ENCODE measurements at regions not wholly inside any gene's neighbourhood (a gene's known extent, or its start where the extent isn't known, plus 50 kb on each side); places are given as distances from the start of the nearest gene placed in this dataset.

DNA sequence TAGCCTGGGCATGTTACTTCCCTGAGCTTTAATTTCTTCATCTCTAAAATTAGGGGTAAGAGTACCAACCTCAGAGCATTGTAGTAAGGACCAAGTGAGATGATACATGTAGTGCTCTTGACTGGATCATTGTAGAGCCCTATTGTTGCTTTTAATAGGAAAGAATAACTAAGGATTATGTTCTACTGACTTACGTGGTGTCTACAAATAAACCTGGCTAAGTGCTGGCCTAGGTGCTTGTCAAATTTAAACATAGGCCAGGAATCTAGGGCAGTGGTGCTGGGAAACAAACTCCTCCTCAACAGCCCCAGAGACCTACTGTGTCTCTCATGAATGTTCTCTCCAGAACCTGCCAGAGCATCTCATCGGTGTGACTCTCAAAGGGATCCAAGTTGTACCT lies 69.4 kb downstream of the ABCC12 start:
- no peaks in the 10 kb centered on the region for H3K9me3 ChIP-seq
- 69 to 100% methylated on average over 1 to 2 of the region's 2 CpGs for WGBS, 2 donors
- H3K4me3 ChIP-seq, result no peak overlapping the region
- no peak overlapping the region for H3K27ac ChIP-seq
- peaks cover 0 to 20% (median 0%) of the 10 kb centered on the region in 4 donors for H3K27me3 ChIP-seq
- TF ChIP-seq POLR2A (IDR thresholded peaks at IDR 0.05), result no peak
- TF ChIP-seq CTCF (IDR thresholded peaks at IDR 0.05), result no peak
- intact Hi-C loops (cut with DNase I), result no loop called here
- DNase-seq, result no peak
- no peaks in the 10 kb centered on the region for H3K4me1 ChIP-seq
- no peaks in the 10 kb centered on the region for H3K36me3 ChIP-seq

DNA sequence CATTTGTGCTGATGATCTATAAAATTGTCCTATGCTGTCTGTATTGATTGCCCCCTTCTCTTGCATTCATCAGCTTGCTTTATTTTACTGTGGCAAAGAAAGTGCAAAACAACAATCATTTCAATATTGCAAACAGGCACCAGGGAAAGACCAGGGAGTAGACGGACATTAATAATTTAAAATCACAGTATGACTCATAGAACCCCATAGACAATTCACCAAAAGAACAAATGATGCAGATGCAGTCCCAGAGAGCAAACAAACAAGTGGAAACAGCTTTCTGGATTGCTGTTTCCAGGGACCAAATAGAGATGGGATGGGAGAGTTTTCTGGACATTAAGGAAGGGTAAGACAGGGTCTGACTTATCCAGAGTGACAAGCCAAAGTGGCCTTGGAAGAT lies 70.1 kb downstream of the ABCC12 start:
- Histone ChIP-seq H3K27ac (no peak overlapping the region), H3K4me1 (no peaks in the 10 kb centered on the region), H3K9me3 (no peaks in the 10 kb centered on the region), H3K36me3 (no peaks in the 10 kb centered on the region), H3K27me3 (peaks cover 0 to 19% (median 0%) of the 10 kb centered on the region in 4 donors), H3K4me3 (no peak overlapping the region)
- TF ChIP-seq CTCF (IDR thresholded peaks at IDR 0.05) (no peak), POLR2A (IDR thresholded peaks at IDR 0.05) (no peak)
- intact Hi-C loops (cut with DNase I), result no loop called here
- no peak for DNase-seq
- WGBS, 2 donors, result 38 to 39% methylated on average over 1 of the region's 1 CpG

DNA sequence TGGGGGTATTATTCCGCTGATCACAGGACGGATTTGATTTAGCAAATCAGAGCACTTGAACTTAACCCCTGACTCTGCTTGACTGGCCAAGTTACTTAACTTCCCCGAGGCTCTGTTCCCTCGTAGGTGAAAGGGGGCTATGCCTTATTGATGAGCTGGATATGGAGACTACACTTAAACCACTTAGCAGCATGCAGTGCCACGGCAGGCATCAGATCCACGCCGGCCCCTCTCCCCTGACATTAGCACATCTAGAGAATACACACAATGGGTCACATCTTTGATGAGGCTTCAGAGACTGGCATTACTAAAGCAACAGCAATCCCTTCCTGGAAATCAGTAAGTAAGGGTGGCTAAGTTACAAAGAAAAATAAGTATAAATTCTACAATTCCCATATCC lies 71.0 kb downstream of the ABCC12 start:
- no peak for DNase-seq
- Histone ChIP-seq H3K27ac (no peak overlapping the region), H3K36me3 (no peaks in the 10 kb centered on the region), H3K4me1 (no peaks in the 10 kb centered on the region), H3K4me3 (no peak overlapping the region), H3K9me3 (no peaks in the 10 kb centered on the region), H3K27me3 (peaks cover 0 to 19% (median 0%) of the 10 kb centered on the region in 4 donors)
- intact Hi-C loops (cut with DNase I), result no loop called here
- WGBS, 2 donors, result 27 to 71% methylated on average over 2 to 7 of the region's 7 CpGs
- TF ChIP-seq POLR2A (IDR thresholded peaks at IDR 0.05) (no peak), CTCF (IDR thresholded peaks at IDR 0.05) (no peak)

DNA sequence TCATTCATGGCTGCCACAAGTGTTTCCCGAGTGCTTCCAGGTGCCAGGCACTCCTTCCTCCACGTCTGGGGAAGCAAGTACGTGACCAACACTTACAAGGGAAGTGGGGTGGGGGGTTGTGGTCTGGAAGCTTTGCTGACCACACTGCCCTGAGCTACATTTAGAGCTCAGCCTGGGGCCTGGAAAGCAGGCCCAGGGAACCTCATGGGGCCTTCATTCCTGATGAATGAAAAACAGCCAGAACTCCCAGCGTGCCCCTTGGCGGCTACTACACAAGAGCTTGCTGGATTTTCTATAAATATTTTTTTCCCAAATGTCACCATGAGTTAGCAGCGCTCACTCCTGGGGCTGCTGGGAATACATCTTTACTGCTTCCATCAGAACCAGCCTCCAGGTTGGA lies 73.3 kb downstream of the ABCC12 start:
- H3K27me3 ChIP-seq, result peaks cover 0 to 19% (median 0%) of the 10 kb centered on the region in 4 donors
- DNase-seq, result no peak
- H3K4me1 ChIP-seq, result no peaks in the 10 kb centered on the region
- no peak overlapping the region for H3K27ac ChIP-seq
- no peak for TF ChIP-seq CTCF (IDR thresholded peaks at IDR 0.05)
- no peak for TF ChIP-seq POLR2A (IDR thresholded peaks at IDR 0.05)
- no peak overlapping the region for H3K4me3 ChIP-seq
- H3K9me3 ChIP-seq, result no peaks in the 10 kb centered on the region
- 59 to 66% methylated on average over 4 to 6 of the region's 6 CpGs for WGBS, 2 donors
- intact Hi-C loops (cut with DNase I), result no loop called here
- no peaks in the 10 kb centered on the region for H3K36me3 ChIP-seq

DNA sequence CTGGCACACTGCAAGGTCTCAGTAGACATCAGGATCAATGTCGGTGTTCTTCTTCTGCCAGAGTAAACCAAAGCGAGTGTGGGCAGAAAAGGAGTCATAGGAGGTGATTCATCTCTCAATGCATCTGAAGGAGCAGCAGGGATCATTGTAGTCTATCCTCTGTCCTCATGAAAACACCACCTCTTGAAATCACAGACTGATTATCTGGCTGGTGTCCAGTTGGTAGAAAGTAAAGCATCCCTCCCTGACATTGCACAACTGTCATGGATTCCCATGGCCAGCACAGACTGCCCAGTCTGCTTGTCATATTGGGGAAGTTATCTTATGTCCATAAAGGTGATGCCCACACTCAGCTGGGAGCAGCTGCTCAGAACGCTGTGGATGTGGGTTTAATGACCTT lies 74.1 kb downstream of the ABCC12 start:
- DNase-seq, result no peak
- Histone ChIP-seq H3K4me1 (no peaks in the 10 kb centered on the region), H3K4me3 (no peak overlapping the region), H3K9me3 (no peaks in the 10 kb centered on the region), H3K27me3 (peaks cover 0 to 19% (median 0%) of the 10 kb centered on the region in 4 donors), H3K27ac (no peak overlapping the region), H3K36me3 (no peaks in the 10 kb centered on the region)
- intact Hi-C loops (cut with DNase I), result no loop called here
- 34 to 51% methylated on average over 2 to 3 of the region's 3 CpGs for WGBS, 2 donors
- no peak for TF ChIP-seq POLR2A (IDR thresholded peaks at IDR 0.05)
- no peak for TF ChIP-seq CTCF (IDR thresholded peaks at IDR 0.05)
